ENCODE measurements at regions not wholly inside any gene's neighbourhood (a gene's known extent, or its start where the extent isn't known, plus 50 kb on each side); places are given as distances from the start of the nearest gene placed in this dataset.
A peak's percentile ranks its signal among the peaks of the same experiment; 100 is the strongest.

DNA sequence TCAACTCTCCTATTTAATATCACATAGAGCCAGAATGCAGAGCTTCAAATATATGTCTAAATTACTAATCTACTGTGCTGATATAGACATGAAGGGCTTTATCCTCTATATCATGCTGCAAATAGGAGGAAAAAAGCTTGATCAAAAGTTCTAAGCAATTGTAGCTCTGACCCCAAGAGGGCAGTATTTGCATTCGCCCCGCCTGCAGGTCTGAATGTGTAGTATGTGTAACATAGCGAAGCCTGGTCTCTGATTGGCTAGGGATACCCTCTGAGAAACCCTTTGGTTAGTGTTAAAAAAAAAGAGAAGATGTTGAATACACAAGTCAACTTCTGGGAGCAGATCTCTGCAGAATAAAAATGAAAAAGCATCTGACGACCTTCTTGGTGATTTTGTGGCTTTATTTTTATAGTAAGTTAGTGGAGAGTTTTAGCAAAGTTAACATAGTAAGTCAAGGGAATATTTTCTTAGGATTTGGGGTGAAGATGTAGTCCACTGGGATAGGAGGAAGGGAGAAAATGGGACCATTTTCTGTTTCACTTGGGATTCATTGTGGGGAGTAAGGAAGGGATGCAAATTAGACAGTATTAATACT is 151.6 kb upstream of the OR4E1 start:
- no TSS peak for BruUV-seq (replicated peaks)
- in situ Hi-C loops (cut with MboI; ENCODE audit: low sequenced_read_pairs), result no loop called here
- Histone ChIP-seq H3K9me3 (ENCODE audit: control insufficient read depth, insufficient read depth, low read length) (no peaks in the 10 kb centered on the region), H3K14ac (replicated peaks; ENCODE audit: low read depth, low read length) (no peak overlapping the region), H3K27me3 (ENCODE audit: control insufficient read depth, insufficient read depth, low read length) (no peaks in the 10 kb centered on the region), H2AFZ (replicated peaks; ENCODE audit: low read length, poor library complexity) (no peak overlapping the region), H2BK15ac (ENCODE audit: low read depth, low read length) (no peak overlapping the region), H3K18ac (ENCODE audit: low read depth, low read length) (no peak overlapping the region), H2BK120ac (ENCODE audit: low read depth, low read length) (no peak overlapping the region), H3K4me3 (ENCODE audit: insufficient read depth, low read depth, low read length) (no peak overlapping the region), H2BK5ac (ENCODE audit: low read depth, low read length, poor library complexity, severe bottlenecking) (no peak overlapping the region), H3K9ac (ENCODE audit: low read depth, low read length) (no peak overlapping the region), H3K9me1 (ENCODE audit: insufficient read depth, low read length) (no peaks in the 10 kb centered on the region), H3K23ac (ENCODE audit: low read depth, low read length) (no peak overlapping the region), H3K56ac (ENCODE audit: extremely low read depth, insufficient read depth, low read length) (no peak overlapping the region), H2AK5ac (ENCODE audit: low read depth, low read length) (no peak overlapping the region), H3K27ac (ENCODE audit: insufficient read depth, low read length) (no peak overlapping the region), H3K79me1 (ENCODE audit: low read depth in 1 of 2, low read length in 2 of 2) (no peaks in the 10 kb centered on the region), H3K4me1 (ENCODE audit: control insufficient read depth, insufficient read depth, low read length) (no peaks in the 10 kb centered on the region), H4K91ac (ENCODE audit: insufficient read depth, low read depth, low read length) (no peak overlapping the region), H2BK20ac (ENCODE audit: low read depth, low read length) (no peak overlapping the region), H3K36me3 (ENCODE audit: control insufficient read depth, insufficient read depth, low read length) (no peaks in the 10 kb centered on the region), H3K4ac (ENCODE audit: low read depth, low read length) (no peak overlapping the region), H4K20me1 (ENCODE audit: insufficient read depth, low read length) (no peaks in the 10 kb centered on the region), H2AK9ac (replicated peaks; ENCODE audit: low read depth, low read length, poor library complexity) (no peak overlapping the region), H3K4me2 (ENCODE audit: low read depth, low read length) (no peak overlapping the region), H4K8ac (ENCODE audit: low read depth in 2 of 2, low read length in 2 of 2) (no peak overlapping the region), H4K5ac (ENCODE audit: low read depth, low read length) (no peak overlapping the region)
- WGBS, 2 experiments (ENCODE audit: extremely low coverage in 2 of 2, insufficient read length in 1 of 2), result 0% methylated on average over 1 of the region's 4 CpGs; no CpG with 5 or more reads in 1 of the 2 experiments
- TF ChIP-seq, protein P1, sequence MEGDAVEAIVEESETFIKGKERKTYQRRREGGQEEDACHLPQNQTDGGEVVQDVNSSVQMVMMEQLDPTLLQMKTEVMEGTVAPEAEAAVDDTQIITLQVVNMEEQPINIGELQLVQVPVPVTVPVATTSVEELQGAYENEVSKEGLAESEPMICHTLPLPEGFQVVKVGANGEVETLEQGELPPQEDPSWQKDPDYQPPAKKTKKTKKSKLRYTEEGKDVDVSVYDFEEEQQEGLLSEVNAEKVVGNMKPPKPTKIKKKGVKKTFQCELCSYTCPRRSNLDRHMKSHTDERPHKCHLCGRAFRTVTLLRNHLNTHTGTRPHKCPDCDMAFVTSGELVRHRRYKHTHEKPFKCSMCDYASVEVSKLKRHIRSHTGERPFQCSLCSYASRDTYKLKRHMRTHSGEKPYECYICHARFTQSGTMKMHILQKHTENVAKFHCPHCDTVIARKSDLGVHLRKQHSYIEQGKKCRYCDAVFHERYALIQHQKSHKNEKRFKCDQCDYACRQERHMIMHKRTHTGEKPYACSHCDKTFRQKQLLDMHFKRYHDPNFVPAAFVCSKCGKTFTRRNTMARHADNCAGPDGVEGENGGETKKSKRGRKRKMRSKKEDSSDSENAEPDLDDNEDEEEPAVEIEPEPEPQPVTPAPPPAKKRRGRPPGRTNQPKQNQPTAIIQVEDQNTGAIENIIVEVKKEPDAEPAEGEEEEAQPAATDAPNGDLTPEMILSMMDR (conservative IDR thresholded peaks at IDR 0.05; ENCODE audit: low read depth, low read length), result peak; percentile 23; the same call in 1 of the 2 replicates
- TF ChIP-seq RAD21 (IDR thresholded peaks at IDR 0.05; ENCODE audit: low read length), result no peak
- intact Hi-C loops (cut with micrococcal nuclease), result no loop called here
- CTCF ChIA-PET, result no interaction called here
- DNase-seq (peak; percentile 4), ATAC-seq (ENCODE audit: low read depth) (no peak)
- dilution Hi-C loops (cut with HindIII; ENCODE audit: low sequenced_read_pairs, unreplicated experiment), result no loop called here
- POLR2A ChIA-PET (ENCODE audit: unreplicated experiment), result no interaction called here

Measured in IMR-90 (cell line).